SHP77 (cell line): ENCODE measurements at regions not wholly inside any gene's neighbourhood (a gene's known extent, or its start where the extent isn't known, plus 50 kb on each side); places are given as distances from the start of the nearest gene placed in this dataset.

Source experiments
- DNase-seq, 2 experiments: peaks; one replicate each; lab custom pipeline; 2025; lab: John Stamatoyannopoulos, UW

GRCh38 chr7:15752377-15752776, 65.9 kb upstream of the MEOX2 start:
- DNase-seq: no peak

GRCh38 chr7:15751191-15751701, 64.8 kb upstream of the MEOX2 start:
- no peak for DNase-seq

- DNase-seq: no peak
These were observed 64.2 kb upstream of the MEOX2 start for GRCh38 chr7:15750727-15751126.

- DNase-seq: no peak
These were observed 63.1 kb upstream of the MEOX2 start for GRCh38 chr7:15749631-15750030.

- DNase-seq: no peak
These were observed 61.2 kb upstream of the MEOX2 start for GRCh38 chr7:15747712-15748111.

- no peak for DNase-seq
These were observed 60.8 kb upstream of the MEOX2 start for GRCh38 chr7:15747301-15747700.

GRCh38 chr7:15743926-15744480, 57.5 kb upstream of the MEOX2 start:
- no peak for DNase-seq

GRCh38 chr7:15737601-15738000, 51.1 kb upstream of the MEOX2 start:
- no peak for DNase-seq
